SK-N-SH (cell line): ENCODE measurements at regions not wholly inside any gene's neighbourhood (a gene's known extent, or its start where the extent isn't known, plus 50 kb on each side); places are given as distances from the start of the nearest gene placed in this dataset.

Experiments used
- CTCF ChIA-PET: fragments of 300-600, 350-600 bp; formaldehyde crosslinking; extraction: SDS; loops from one replicate; lab custom pipeline; 2021; lab: Yijun Ruan, JAX
- POLR2A ChIA-PET: fragments of 350-600 bp; sonication (Branson Sonifier 250); formaldehyde crosslinking; extraction: SDS; loops from one replicate; lab custom pipeline; 2020; ENCODE audit warnings: antibody characterized with exemption, inconsistent platforms; lab: Yijun Ruan, JAX
- DNase-seq: peaks from one replicate; pipeline ENCODE4 v3.0.0; 2012
- H2AFZ ChIP-seq: fragments of 200-600 bp; sonication (generic); 2 replicates; pipeline ENCODE4 v1.8.1; 2016; ENCODE audit warnings: antibody characterized with exemption, mild to moderate bottlenecking, low read depth
- H3F3A ChIP-seq: fragments of 200-600 bp; sonication (generic); replicated peaks from 2 replicates; pipeline ENCODE3; 2016; ENCODE audit warnings: antibody characterized with exemption, mild to moderate bottlenecking; ENCODE audit not compliant: insufficient read depth
- H3K27ac ChIP-seq, 2 experiments: fragments of 200-500 bp in 1 of 2; fragments of 200-600 bp in 1 of 2; sonication (Bioruptor generic) in 1 of 2; sonication (generic), shearing (Covaris generic) in 1 of 2; 2 replicates each; pipeline versions ENCODE4 v1.5.1 to v1.6.1; 2014 to 2016; ENCODE audit warnings: low read depth in 2 of 2, inconsistent platforms in 1 of 2, low read length in 1 of 2, mild to moderate bottlenecking in 1 of 2, mixed read lengths in 1 of 2
- H3K27me3 ChIP-seq: fragments of 200-600 bp; sonication (generic), shearing (Covaris generic); 2 replicates; pipeline ENCODE4 v1.6.1; 2016; ENCODE audit warnings: mixed run types; ENCODE audit not compliant: insufficient read depth
- H3K36me3 ChIP-seq, 2 experiments: fragments of 200-500 bp in 1 of 2; fragments of 200-600 bp in 1 of 2; sonication (Bioruptor generic) in 1 of 2; sonication (generic) in 1 of 2; replicated peaks in 1 of 2; 2 replicates each; pipeline versions ENCODE3 to v1.5.1; 2014 to 2016; ENCODE audit warnings: low read length in 1 of 2, mild to moderate bottlenecking in 1 of 2; ENCODE audit not compliant: insufficient read depth in 2 of 2, control insufficient read depth in 1 of 2
- H3K4me1 ChIP-seq, 2 experiments: fragments of 200-500 bp in 1 of 2; fragments of 200-600 bp in 1 of 2; sonication (Bioruptor generic) in 1 of 2; sonication (generic), shearing (Covaris generic) in 1 of 2; 2 replicates each; pipeline versions ENCODE4 v1.5.1 to v1.6.1; 2014 to 2016; ENCODE audit warnings: low read depth in 1 of 2, low read length in 1 of 2, mixed run types in 1 of 2; ENCODE audit not compliant: insufficient read depth in 2 of 2, control insufficient read depth in 1 of 2
- H3K4me2 ChIP-seq: fragments of 200-600 bp; sonication (generic), shearing (Covaris generic); 2 replicates; pipeline ENCODE4 v1.6.1; 2017; ENCODE audit warnings: mixed run types
- H3K4me3 ChIP-seq, 2 experiments: fragments of 200-500 bp in 1 of 2; fragments of 200-600 bp in 1 of 2; sonication (Bioruptor generic) in 1 of 2; sonication (generic), shearing (Covaris generic) in 1 of 2; 2 replicates each; pipeline versions ENCODE4 v1.5.1 to v1.8.1; 2014 to 2016; ENCODE audit warnings: low read depth in 2 of 2, inconsistent platforms in 1 of 2, low read length in 1 of 2, mild to moderate bottlenecking in 1 of 2, mixed read lengths in 1 of 2, moderate library complexity in 1 of 2
- H3K79me2 ChIP-seq: fragments of 200-600 bp; sonication (generic); 2 replicates; pipeline ENCODE4 v1.8.1; 2017; ENCODE audit warnings: mild to moderate bottlenecking; ENCODE audit not compliant: insufficient read depth
- H3K9ac ChIP-seq: fragments of 200-600 bp; sonication (generic); 2 replicates; pipeline ENCODE4 v1.6.1; 2017; ENCODE audit warnings: mixed run types
- H3K9me2 ChIP-seq: fragments of 200-600 bp; sonication (generic); 2 replicates; pipeline ENCODE4 v1.6.1; 2017; ENCODE audit warnings: mixed run types
- H3K9me3 ChIP-seq: fragments of 200-600 bp; sonication (generic); 2 replicates; pipeline ENCODE4 v1.6.1; 2017; ENCODE audit warnings: mixed run types, mild to moderate bottlenecking, moderate library complexity
- H4K20me1 ChIP-seq: fragments of 200-600 bp; sonication (generic); 2 replicates; pipeline ENCODE4 v1.6.1; 2017; ENCODE audit warnings: mild to moderate bottlenecking, mixed run types; ENCODE audit not compliant: insufficient read depth
- CHD2 ChIP-seq: fragments of 150-350 bp; IDR thresholded peaks from 2 replicates; pipeline ENCODE4 v1.6.1; 2018; ENCODE audit warnings: low read length; ENCODE audit not compliant: partially characterized antibody
- ELF1 ChIP-seq: IDR thresholded peaks from 2 replicates; pipeline ENCODE4 v1.4.0; 2012
- FOSL2 ChIP-seq: IDR thresholded peaks from 2 replicates; pipeline ENCODE4 v1.4.0; 2012; ENCODE audit warnings: low read depth, mild to moderate bottlenecking, moderate library complexity, borderline replicate concordance
- FOXM1 ChIP-seq: IDR thresholded peaks from 2 replicates; pipeline ENCODE4 v1.4.0; 2012; ENCODE audit warnings: low read depth, mild to moderate bottlenecking
- JUND ChIP-seq: IDR thresholded peaks from 2 replicates; pipeline ENCODE4 v1.4.0; 2012
- MEF2A ChIP-seq: IDR thresholded peaks from 2 replicates; pipeline ENCODE4 v1.4.0; 2012; ENCODE audit warnings: low read depth, borderline replicate concordance
- NFIC ChIP-seq: IDR thresholded peaks from 2 replicates; pipeline ENCODE4 v1.4.0; 2012; ENCODE audit warnings: borderline replicate concordance
- NRF1 ChIP-seq: IDR thresholded peaks from 2 replicates; pipeline ENCODE4 v1.6.1; 2012; ENCODE audit warnings: low read depth, mild to moderate bottlenecking, low read length
- RAD21 ChIP-seq: IDR thresholded peaks from 2 replicates; pipeline ENCODE4 v1.6.1; 2012; ENCODE audit warnings: mild to moderate bottlenecking, low read length
- RFX5 ChIP-seq: IDR thresholded peaks from 2 replicates; pipeline ENCODE4 v1.6.1; 2012; ENCODE audit warnings: mild to moderate bottlenecking, improper control_type of control experiment, low read length
- RXRA ChIP-seq: IDR thresholded peaks from 2 replicates; pipeline ENCODE4 v1.4.0; 2012; ENCODE audit warnings: low read depth, mild to moderate bottlenecking, borderline replicate concordance
- SIN3A ChIP-seq: IDR thresholded peaks from 2 replicates; pipeline ENCODE4 v1.6.1; 2012; ENCODE audit warnings: low read depth, mild to moderate bottlenecking, low read length, moderate library complexity, borderline replicate concordance
- SMC3 ChIP-seq: IDR thresholded peaks from 2 replicates; pipeline ENCODE4 v1.6.1; 2012; ENCODE audit warnings: low read depth, low read length, improper control_type of control experiment
- TAF1 ChIP-seq: IDR thresholded peaks from 2 replicates; pipeline ENCODE4 v1.6.1; 2012; ENCODE audit warnings: low read depth, mild to moderate bottlenecking, low read length, moderate library complexity, borderline replicate concordance
- YY1 ChIP-seq: IDR thresholded peaks from 2 replicates; pipeline ENCODE4 v1.4.0; 2012; ENCODE audit warnings: low read depth, mild to moderate bottlenecking
- WGBS: methylation state at CpG from one replicate; pipeline ENCODE4 v1.1.6; 2017; ENCODE audit warnings: low lambda C conversion rate; 5-methylcytosine and 5-hydroxymethylcytosine counted together
- TF ChIP-seq, protein P1 (sequence below): fragments of 150-350 bp; IDR thresholded peaks from 2 replicates; pipeline ENCODE4 v1.6.1; 2017; ENCODE audit warnings: antibody characterized with exemption, low read length, low read depth, borderline replicate concordance
- TF ChIP-seq, protein P2 (sequence below): IDR thresholded peaks from 2 replicates; pipeline ENCODE4 v1.4.0; 2012; ENCODE audit warnings: low read depth
- TF ChIP-seq, protein P3 (sequence below): fragments of 200-600 bp; sonication (generic); IDR thresholded peaks from 2 replicates; pipeline ENCODE4 v1.6.1; 2017; ENCODE audit warnings: antibody characterized with exemption, mild to moderate bottlenecking, moderate library complexity
- TF ChIP-seq, protein P4 (sequence below): IDR thresholded peaks from 2 replicates; pipeline ENCODE4; 2012

DNA sequence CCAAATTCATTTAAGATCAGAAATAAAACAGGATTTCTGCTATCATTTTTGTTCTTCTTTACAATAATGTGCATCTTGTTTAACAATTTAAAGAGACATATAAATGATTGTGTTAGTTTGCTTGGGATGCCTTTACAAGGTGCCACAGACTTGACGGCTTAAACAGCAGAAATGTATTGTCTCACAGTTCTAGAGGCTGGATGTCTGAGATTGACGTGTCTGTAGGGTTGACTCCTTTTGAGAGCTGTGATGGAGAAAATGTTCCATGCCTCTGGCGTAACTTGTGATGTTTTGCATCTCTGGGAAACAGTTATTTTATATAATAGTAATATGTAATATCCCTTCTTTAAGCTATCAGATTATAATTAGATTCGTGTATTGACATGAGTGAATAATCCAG is 1091.6 kb upstream of the PRMT6 start (continued):
- TF ChIP-seq TAF1 (no peak), SMC3 (no peak), YY1 (no peak)
- TF ChIP-seq, protein P1, sequence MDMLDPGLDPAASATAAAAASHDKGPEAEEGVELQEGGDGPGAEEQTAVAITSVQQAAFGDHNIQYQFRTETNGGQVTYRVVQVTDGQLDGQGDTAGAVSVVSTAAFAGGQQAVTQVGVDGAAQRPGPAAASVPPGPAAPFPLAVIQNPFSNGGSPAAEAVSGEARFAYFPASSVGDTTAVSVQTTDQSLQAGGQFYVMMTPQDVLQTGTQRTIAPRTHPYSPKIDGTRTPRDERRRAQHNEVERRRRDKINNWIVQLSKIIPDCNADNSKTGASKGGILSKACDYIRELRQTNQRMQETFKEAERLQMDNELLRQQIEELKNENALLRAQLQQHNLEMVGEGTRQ: no peak
- TF ChIP-seq, all 33 proteins: peak for 0

DNA sequence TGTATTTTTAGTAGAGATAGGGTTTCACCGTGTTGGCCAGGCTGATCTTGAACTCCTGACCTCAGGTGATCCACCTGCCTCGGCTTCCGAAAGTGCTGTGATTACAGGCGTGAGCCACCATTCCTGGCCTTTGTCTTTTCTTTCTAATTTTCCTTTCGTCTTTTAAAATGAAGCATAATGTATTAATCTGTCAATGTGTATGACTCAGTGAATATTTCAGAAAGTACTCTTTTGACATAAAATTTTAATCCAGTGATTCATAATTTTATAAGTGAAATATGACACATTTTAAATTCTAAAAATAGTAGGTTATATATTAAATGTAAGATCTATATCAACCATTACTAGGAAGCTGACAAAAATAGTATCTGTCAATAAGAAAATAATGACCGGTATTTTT is 1059.0 kb upstream of the PRMT6 start:
- H3F3A ChIP-seq: no peaks in the 10 kb centered on the region
- no peaks in the 10 kb centered on the region for H4K20me1 ChIP-seq
- no peak for TF ChIP-seq RXRA
- TF ChIP-seq, protein P2, sequence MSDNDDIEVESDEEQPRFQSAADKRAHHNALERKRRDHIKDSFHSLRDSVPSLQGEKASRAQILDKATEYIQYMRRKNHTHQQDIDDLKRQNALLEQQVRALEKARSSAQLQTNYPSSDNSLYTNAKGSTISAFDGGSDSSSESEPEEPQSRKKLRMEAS: no peak
- TF ChIP-seq NRF1: no peak
- TF ChIP-seq, protein P1: no peak
- no peak for TF ChIP-seq FOSL2
- TF ChIP-seq ELF1: no peak
- no peak for TF ChIP-seq MEF2A
- WGBS: 32% methylated on average over 6 of the region's 6 CpGs
- H3K4me1 ChIP-seq: no peaks in the 10 kb centered on the region
- ChIA-PET CTCF (no interaction called here), POLR2A (no interaction called here)
- no peak overlapping the region for H3K4me3 ChIP-seq
- no peak overlapping the region for H3K4me2 ChIP-seq
- no peak for DNase-seq
- H3K27ac ChIP-seq: no peak overlapping the region
- H2AFZ ChIP-seq: no peak overlapping the region
- H3K36me3 ChIP-seq: no peaks in the 10 kb centered on the region
- no peaks in the 10 kb centered on the region for H3K79me2 ChIP-seq
- H3K9me3 ChIP-seq: no peaks in the 10 kb centered on the region
- H3K9ac ChIP-seq: no peak overlapping the region
- H3K9me2 ChIP-seq: no peaks in the 10 kb centered on the region
- no peaks in the 10 kb centered on the region for H3K27me3 ChIP-seq

DNA sequence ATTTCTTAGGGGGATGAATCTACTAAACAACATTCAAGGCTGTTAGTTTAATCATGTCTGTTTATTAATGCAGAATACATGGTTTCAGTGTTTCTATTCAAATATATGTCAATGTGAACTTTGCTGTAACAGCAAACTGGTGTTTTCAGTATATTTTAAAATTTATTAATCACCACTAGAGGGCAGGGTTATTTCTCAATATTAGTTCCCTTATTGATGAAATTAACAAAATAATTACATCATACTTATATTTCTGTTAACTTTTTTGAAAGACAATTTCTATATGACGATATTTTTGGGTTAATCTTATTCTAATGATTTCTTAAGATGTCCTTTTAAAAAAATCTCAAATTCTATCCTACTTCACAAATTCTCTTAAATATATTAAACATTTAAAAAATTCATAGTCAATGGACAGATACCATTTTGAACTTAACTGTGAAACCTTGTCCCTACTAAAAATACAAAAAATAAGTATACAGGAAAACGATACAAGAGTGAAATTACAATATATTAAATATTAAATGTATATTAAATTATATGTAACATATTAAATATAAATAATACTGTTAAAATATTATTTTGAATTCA is 1034.1 kb upstream of the PRMT6 start:
- no peaks in the 10 kb centered on the region for H3K79me2 ChIP-seq
- no peak overlapping the region for H3K27ac ChIP-seq
- 3% methylated on average over 2 of the region's 2 CpGs for WGBS
- H2AFZ ChIP-seq: no peak overlapping the region
- no peaks in the 10 kb centered on the region for H3K9me2 ChIP-seq
- no peak for DNase-seq
- CTCF ChIA-PET: no interaction called here
- no peaks in the 10 kb centered on the region for H3K36me3 ChIP-seq
- H3K9ac ChIP-seq: no peak overlapping the region
- H3K4me3 ChIP-seq: no peak overlapping the region
- TF ChIP-seq SMC3 (peak; percentile 18; the same call in 1 of the 2 replicates), RFX5 (no peak), JUND (no peak), NFIC (no peak), TAF1 (no peak), RXRA (no peak), CHD2 (no peak), SIN3A (no peak), FOXM1 (no peak), RAD21 (peak; percentile 44)
- TF ChIP-seq, protein P3, sequence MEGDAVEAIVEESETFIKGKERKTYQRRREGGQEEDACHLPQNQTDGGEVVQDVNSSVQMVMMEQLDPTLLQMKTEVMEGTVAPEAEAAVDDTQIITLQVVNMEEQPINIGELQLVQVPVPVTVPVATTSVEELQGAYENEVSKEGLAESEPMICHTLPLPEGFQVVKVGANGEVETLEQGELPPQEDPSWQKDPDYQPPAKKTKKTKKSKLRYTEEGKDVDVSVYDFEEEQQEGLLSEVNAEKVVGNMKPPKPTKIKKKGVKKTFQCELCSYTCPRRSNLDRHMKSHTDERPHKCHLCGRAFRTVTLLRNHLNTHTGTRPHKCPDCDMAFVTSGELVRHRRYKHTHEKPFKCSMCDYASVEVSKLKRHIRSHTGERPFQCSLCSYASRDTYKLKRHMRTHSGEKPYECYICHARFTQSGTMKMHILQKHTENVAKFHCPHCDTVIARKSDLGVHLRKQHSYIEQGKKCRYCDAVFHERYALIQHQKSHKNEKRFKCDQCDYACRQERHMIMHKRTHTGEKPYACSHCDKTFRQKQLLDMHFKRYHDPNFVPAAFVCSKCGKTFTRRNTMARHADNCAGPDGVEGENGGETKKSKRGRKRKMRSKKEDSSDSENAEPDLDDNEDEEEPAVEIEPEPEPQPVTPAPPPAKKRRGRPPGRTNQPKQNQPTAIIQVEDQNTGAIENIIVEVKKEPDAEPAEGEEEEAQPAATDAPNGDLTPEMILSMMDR: peak; percentile 66
- TF ChIP-seq, protein P4, sequence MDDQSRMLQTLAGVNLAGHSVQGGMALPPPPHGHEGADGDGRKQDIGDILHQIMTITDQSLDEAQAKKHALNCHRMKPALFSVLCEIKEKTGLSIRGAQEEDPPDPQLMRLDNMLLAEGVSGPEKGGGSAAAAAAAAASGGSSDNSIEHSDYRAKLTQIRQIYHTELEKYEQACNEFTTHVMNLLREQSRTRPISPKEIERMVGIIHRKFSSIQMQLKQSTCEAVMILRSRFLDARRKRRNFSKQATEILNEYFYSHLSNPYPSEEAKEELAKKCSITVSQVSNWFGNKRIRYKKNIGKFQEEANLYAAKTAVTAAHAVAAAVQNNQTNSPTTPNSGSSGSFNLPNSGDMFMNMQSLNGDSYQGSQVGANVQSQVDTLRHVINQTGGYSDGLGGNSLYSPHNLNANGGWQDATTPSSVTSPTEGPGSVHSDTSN: no peak
- no peak overlapping the region for H3K4me2 ChIP-seq
- no peaks in the 10 kb centered on the region for H3K27me3 ChIP-seq
- H3K4me1 ChIP-seq: no peaks in the 10 kb centered on the region
- H3F3A ChIP-seq: no peaks in the 10 kb centered on the region
- H4K20me1 ChIP-seq: no peaks in the 10 kb centered on the region
- POLR2A ChIA-PET: no interaction called here
- H3K9me3 ChIP-seq: no peaks in the 10 kb centered on the region
